Prostate gland (tissue), 2 donors: ENCODE measurements at regions not wholly inside any gene's neighbourhood (a gene's known extent, or its start where the extent isn't known, plus 50 kb on each side); places are given as distances from the start of the nearest gene placed in this dataset.

Experiments used
- POLR2AphosphoS5 ChIP-seq: sonication (generic); formaldehyde crosslinking; IDR thresholded peaks from one replicate; pipeline ENCODE4 v1.6.1; 2017; ENCODE audit warnings: antibody characterized with exemption
- TF ChIP-seq, protein P1 (sequence below), 4 experiments: fragments of 200-600 bp in 2 of 4; fragments of 450-650 bp in 2 of 4; sonication (generic) in 2 of 4; IDR thresholded peaks; 1 replicate in 3 of 4; 2 replicates in 1 of 4; pipeline ENCODE4 v1.5.1; 2016 to 2019; ENCODE audit warnings: antibody characterized with exemption in 4 of 4, mild to moderate bottlenecking in 2 of 4, moderate library complexity in 2 of 4

DNA sequence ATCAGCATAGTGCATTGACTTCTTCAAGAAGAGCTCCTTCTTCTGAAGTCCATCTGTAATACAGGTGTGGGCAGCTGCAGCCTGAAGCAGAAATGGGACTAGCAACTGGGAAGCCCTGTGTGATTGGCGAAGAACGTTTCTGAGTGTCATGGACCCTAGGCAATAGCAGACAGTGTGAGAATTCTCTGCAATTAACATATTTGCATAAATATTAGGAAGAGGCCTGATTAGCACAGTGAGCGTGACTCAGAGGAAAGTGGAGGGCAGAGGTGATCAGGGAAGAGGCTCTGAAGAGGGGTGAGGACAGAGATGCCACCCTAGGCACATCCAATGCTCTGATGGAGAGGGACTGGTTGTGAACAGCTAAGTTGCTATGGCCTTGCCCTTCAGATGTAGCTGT, 171.2 kb upstream of the ZBED5 start:
- TF ChIP-seq, protein P1, sequence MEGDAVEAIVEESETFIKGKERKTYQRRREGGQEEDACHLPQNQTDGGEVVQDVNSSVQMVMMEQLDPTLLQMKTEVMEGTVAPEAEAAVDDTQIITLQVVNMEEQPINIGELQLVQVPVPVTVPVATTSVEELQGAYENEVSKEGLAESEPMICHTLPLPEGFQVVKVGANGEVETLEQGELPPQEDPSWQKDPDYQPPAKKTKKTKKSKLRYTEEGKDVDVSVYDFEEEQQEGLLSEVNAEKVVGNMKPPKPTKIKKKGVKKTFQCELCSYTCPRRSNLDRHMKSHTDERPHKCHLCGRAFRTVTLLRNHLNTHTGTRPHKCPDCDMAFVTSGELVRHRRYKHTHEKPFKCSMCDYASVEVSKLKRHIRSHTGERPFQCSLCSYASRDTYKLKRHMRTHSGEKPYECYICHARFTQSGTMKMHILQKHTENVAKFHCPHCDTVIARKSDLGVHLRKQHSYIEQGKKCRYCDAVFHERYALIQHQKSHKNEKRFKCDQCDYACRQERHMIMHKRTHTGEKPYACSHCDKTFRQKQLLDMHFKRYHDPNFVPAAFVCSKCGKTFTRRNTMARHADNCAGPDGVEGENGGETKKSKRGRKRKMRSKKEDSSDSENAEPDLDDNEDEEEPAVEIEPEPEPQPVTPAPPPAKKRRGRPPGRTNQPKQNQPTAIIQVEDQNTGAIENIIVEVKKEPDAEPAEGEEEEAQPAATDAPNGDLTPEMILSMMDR (IDR thresholded peaks at IDR 0.05): no peak
- no peak for TF ChIP-seq POLR2AphosphoS5
